ENCODE measurements at regions not wholly inside any gene's neighbourhood (a gene's known extent, or its start where the extent isn't known, plus 50 kb on each side); places are given as distances from the start of the nearest gene placed in this dataset.

DNA sequence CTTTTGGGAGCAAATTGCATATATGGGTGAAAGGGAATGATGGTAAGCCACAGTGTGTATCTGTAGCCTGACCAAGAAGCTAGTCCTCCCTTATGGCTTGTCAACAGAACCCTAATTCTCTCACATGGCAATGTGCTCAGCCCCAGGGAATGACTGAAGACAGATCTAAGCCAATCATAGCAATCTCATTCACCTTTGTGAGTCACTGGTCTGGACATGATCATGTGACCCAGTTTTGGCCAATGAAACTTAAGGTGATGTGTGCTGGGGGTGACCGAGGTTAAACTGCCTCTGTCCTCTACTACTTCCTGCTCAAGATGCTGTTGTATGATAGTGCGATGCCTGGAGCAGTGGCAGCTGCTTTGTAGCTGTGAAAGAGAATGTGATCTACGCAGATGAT is 491.2 kb upstream of the HS6ST1 start:
- H3K27me3 ChIP-seq (ENCODE audit: control insufficient read depth, insufficient read depth, low read length) = no peaks in the 10 kb centered on the region
- H3K4me1 ChIP-seq (ENCODE audit: control insufficient read depth, insufficient read depth, low read length) = 0 out of 2 replicates have a peak, but pooled peaks cover 3% of the 10 kb centered on the region
- no peak overlapping the region for H3K4me3 ChIP-seq (ENCODE audit: low read depth, low read length)
- no peak overlapping the region for H3K27ac ChIP-seq (ENCODE audit: low read depth, low read length)
- no peaks in the 10 kb centered on the region for H3K36me3 ChIP-seq (ENCODE audit: control insufficient read depth, insufficient read depth, low read length)
- no peaks in the 10 kb centered on the region for H3K9me3 ChIP-seq (ENCODE audit: control insufficient read depth, insufficient read depth, low read length)
- H3K9ac ChIP-seq (ENCODE audit: low read depth, low read length) = no peak overlapping the region

DNA sequence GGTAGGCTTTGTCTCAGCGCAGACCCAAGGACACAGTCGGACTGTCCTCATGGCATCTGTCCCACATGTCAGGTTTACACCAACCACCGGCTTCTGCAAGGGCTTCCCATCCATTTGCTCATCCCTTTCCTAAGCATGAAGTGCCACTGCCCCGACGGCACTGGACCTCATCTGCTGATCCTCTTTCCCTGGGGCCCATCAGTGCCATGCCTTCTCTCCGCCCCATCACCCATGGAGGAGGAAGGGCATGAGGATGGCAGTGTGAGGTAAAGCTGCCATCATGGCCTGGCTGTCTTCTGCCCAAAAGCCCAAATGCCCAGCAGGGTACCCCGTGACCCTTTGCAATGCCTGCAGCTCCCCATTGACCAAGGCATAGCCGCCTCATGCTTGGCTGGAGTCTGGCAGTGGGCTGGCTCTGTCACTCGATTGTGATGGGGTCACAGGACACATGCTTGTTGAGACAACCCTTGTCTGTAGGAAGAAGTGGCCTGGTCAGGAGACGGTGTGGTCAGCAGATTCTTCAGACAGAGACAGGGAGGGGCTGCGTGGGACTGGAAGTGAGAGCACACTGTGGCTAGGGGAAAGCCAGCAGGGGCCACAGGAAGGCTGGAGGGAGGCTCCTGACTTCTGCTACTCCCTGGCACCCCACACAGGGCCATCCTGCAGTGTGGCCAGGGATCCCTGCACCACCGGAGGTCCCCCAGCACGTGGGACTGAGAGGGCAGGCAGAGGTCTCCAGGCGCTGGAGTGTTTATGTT is 493.7 kb upstream of the HS6ST1 start:
- no peaks in the 10 kb centered on the region for H3K9me3 ChIP-seq (ENCODE audit: control insufficient read depth, insufficient read depth, low read length)
- no peak overlapping the region for H3K9ac ChIP-seq (ENCODE audit: low read depth, low read length)
- peaks cover 10% of the 10 kb centered on the region for H3K4me1 ChIP-seq (ENCODE audit: control insufficient read depth, insufficient read depth, low read length)
- no peaks in the 10 kb centered on the region for H3K27me3 ChIP-seq (ENCODE audit: control insufficient read depth, insufficient read depth, low read length)
- H3K36me3 ChIP-seq (ENCODE audit: control insufficient read depth, insufficient read depth, low read length) = no peaks in the 10 kb centered on the region
- no peak overlapping the region for H3K4me3 ChIP-seq (ENCODE audit: low read depth, low read length)
- no peak overlapping the region for H3K27ac ChIP-seq (ENCODE audit: low read depth, low read length)

DNA sequence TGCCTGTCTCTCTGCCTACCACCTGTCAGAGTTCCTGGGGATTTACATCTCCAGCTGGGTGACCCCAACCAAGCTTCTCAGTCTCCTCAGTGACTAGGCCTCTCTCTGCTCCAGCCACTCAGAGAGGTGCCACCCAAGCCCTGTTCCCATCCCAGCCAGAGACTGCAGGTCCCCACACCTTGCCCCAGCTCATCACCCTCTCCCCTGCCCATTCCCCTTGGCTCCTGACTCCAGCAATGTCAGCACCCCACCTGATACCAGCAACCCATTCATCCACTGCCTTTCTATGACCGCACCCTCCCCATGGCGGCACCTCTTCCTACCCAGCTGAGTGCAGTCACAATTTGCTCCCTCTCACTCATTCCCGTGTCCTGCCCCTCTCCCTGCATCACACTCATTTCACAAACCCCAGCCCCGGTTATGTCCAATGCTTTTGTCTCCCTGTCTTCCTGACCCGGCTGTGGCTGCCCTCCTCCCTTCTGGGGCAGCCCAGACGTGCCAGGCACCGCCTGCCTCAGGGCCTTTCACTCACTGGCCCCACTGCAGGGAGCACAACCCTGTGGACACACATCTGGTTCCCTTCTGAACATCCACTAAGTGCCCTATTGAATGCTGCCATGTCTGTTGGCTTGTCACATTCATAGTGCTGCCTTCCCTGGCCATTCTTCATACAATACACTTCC is 494.8 kb upstream of the HS6ST1 start:
- peaks cover 14% of the 10 kb centered on the region for H3K4me1 ChIP-seq (ENCODE audit: control insufficient read depth, insufficient read depth, low read length)
- H3K9ac ChIP-seq (ENCODE audit: low read depth, low read length) = no peak overlapping the region
- H3K27me3 ChIP-seq (ENCODE audit: control insufficient read depth, insufficient read depth, low read length) = no peaks in the 10 kb centered on the region
- no peak overlapping the region for H3K27ac ChIP-seq (ENCODE audit: low read depth, low read length)
- no peak overlapping the region for H3K4me3 ChIP-seq (ENCODE audit: low read depth, low read length)
- H3K9me3 ChIP-seq (ENCODE audit: control insufficient read depth, insufficient read depth, low read length) = no peaks in the 10 kb centered on the region
- H3K36me3 ChIP-seq (ENCODE audit: control insufficient read depth, insufficient read depth, low read length) = no peaks in the 10 kb centered on the region

DNA sequence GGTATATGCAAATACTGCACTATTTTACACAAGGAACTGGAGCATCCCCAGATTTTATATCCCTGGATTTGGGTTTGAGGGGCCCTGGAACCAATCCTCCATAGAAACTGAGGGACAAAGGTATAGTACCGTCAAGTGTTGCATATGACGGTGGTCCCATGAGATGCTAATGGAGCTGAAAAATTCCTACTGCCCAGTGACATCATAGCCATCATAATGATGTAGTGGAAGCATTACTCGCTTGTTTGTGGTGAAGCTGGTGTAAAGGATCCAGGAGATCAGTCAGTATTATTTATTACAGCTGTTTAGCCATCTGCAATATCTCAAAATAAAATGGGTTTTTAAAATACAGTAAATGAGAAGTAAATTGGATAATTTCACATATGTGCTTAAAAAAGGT is 496.6 kb upstream of the HS6ST1 start:
- Histone ChIP-seq H3K9ac (ENCODE audit: low read depth, low read length) (no peak overlapping the region), H3K36me3 (ENCODE audit: control insufficient read depth, insufficient read depth, low read length) (no peaks in the 10 kb centered on the region), H3K27ac (ENCODE audit: low read depth, low read length) (no peak overlapping the region), H3K27me3 (ENCODE audit: control insufficient read depth, insufficient read depth, low read length) (no peaks in the 10 kb centered on the region), H3K4me1 (ENCODE audit: control insufficient read depth, insufficient read depth, low read length) (peaks cover 14% of the 10 kb centered on the region), H3K9me3 (ENCODE audit: control insufficient read depth, insufficient read depth, low read length) (no peaks in the 10 kb centered on the region), H3K4me3 (ENCODE audit: low read depth, low read length) (no peak overlapping the region)

DNA sequence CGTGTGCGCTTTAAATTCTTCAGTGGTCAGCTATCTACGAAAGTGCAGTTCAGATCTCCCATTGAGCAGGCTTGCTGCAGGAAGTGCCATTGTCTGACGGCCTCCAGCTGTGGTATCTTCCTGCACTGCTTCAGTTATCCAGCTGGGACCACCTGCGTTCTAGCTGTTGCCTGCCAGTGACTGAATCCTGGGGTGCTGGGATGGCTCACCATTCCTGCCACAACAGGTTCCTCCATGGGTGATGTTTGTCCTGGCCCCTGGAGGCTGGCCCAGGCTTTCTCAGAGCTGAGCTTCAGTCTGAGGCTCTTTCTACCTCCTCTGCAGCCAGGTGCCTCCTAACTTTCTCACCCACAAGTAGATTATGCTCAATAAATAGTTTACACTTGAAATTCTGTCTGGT is 498.5 kb upstream of the HS6ST1 start:
- Histone ChIP-seq H3K36me3 (ENCODE audit: control insufficient read depth, insufficient read depth, low read length) (no peaks in the 10 kb centered on the region), H3K4me3 (ENCODE audit: low read depth, low read length) (no peak overlapping the region), H3K27ac (ENCODE audit: low read depth, low read length) (no peak overlapping the region), H3K9ac (ENCODE audit: low read depth, low read length) (no peak overlapping the region), H3K9me3 (ENCODE audit: control insufficient read depth, insufficient read depth, low read length) (no peaks in the 10 kb centered on the region), H3K4me1 (ENCODE audit: control insufficient read depth, insufficient read depth, low read length) (peaks cover 14% of the 10 kb centered on the region), H3K27me3 (ENCODE audit: control insufficient read depth, insufficient read depth, low read length) (no peaks in the 10 kb centered on the region)

DNA sequence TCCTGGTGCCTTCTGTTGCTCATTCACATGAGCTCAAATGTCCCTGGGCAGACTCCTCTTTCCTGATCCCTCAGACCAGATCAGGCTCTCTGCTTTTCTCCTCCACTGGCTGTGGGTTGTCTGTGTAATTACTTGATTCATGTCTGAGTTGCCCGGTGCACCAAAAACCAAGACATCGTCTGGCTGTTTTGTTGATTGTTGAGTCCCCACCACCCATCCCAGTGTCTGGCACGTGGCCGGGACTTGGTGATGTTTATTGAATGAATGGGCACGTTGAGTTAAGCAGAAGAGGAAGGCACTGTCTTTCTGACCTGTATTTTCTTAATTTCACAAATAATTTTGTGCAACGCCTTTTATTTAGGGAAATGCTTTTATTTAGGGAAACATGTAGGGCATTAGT is 499.1 kb upstream of the HS6ST1 start:
- Histone ChIP-seq H3K27ac (ENCODE audit: low read depth, low read length) (no peak overlapping the region), H3K36me3 (ENCODE audit: control insufficient read depth, insufficient read depth, low read length) (no peaks in the 10 kb centered on the region), H3K9me3 (ENCODE audit: control insufficient read depth, insufficient read depth, low read length) (no peaks in the 10 kb centered on the region), H3K4me3 (ENCODE audit: low read depth, low read length) (no peak overlapping the region), H3K9ac (ENCODE audit: low read depth, low read length) (no peak overlapping the region), H3K27me3 (ENCODE audit: control insufficient read depth, insufficient read depth, low read length) (no peaks in the 10 kb centered on the region), H3K4me1 (ENCODE audit: control insufficient read depth, insufficient read depth, low read length) (peaks cover 14% of the 10 kb centered on the region)

DNA sequence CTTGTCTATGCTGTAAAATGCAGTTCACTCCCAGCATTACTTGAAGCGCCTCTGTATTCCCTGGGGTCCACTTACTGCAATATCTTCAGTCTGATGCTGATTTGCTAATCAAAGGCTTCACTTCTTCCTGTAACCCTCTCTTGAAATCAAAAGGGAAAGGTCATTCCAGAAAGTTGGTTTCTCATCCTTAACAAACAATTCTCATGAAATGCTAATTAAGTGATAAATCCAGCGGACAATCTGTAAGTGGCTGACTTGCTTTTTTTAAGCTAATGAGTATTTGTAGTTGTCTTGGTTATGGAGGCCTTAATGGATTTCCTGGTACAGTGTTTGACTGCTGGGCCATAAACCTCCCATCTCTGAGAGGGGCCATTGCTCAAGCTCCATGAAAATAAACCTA is 499.6 kb upstream of the HS6ST1 start:
- H3K4me1 ChIP-seq (ENCODE audit: control insufficient read depth, insufficient read depth, low read length) = peaks cover 14% of the 10 kb centered on the region
- H3K4me3 ChIP-seq (ENCODE audit: low read depth, low read length) = no peak overlapping the region
- no peak overlapping the region for H3K27ac ChIP-seq (ENCODE audit: low read depth, low read length)
- no peak overlapping the region for H3K9ac ChIP-seq (ENCODE audit: low read depth, low read length)
- H3K27me3 ChIP-seq (ENCODE audit: control insufficient read depth, insufficient read depth, low read length) = no peaks in the 10 kb centered on the region
- H3K9me3 ChIP-seq (ENCODE audit: control insufficient read depth, insufficient read depth, low read length) = no peaks in the 10 kb centered on the region
- H3K36me3 ChIP-seq (ENCODE audit: control insufficient read depth, insufficient read depth, low read length) = no peaks in the 10 kb centered on the region

DNA sequence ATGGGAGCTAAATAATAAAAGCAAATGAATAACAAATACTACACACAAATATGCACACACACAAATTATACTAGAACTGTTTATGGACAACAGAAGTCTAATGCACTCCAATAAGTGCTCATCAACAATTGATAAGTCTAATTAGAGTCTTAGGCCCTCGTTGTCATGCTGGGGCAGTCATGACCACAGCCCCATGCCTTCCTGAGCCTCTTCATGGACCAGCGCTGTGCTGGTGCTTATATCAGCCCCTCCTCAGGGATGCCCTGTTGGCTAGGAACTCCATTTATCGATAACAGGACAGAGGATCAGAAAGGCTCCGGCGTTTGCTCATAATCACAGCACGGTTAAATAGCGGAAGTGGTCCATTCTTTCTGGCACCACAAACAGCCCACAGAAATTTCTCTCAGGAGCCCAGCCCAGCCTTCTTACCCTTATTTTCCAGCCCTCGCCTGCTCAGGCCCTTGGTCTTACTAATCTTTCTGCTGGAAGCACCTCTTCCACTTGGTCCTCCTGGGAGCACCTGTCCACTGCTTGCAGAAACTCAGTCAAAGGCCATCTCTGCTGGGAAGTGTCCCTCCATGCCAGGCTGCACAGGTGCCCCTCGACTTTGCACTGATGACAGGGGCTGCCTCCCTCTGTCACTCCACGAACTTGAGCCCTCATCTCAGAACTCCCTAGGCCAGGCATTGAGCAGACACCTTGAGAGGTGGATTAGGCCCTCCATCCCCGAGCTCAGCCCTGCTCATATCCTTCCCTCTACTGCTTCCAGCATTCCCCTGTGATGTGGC is 500.2 kb upstream of the HS6ST1 start:
- Histone ChIP-seq H3K4me1 (ENCODE audit: control insufficient read depth, insufficient read depth, low read length) (peaks cover 11% of the 10 kb centered on the region), H3K4me3 (ENCODE audit: low read depth, low read length) (no peak overlapping the region), H3K9ac (ENCODE audit: low read depth, low read length) (no peak overlapping the region), H3K27ac (ENCODE audit: low read depth, low read length) (no peak overlapping the region), H3K36me3 (ENCODE audit: control insufficient read depth, insufficient read depth, low read length) (no peaks in the 10 kb centered on the region), H3K27me3 (ENCODE audit: control insufficient read depth, insufficient read depth, low read length) (no peaks in the 10 kb centered on the region), H3K9me3 (ENCODE audit: control insufficient read depth, insufficient read depth, low read length) (no peaks in the 10 kb centered on the region)

DNA sequence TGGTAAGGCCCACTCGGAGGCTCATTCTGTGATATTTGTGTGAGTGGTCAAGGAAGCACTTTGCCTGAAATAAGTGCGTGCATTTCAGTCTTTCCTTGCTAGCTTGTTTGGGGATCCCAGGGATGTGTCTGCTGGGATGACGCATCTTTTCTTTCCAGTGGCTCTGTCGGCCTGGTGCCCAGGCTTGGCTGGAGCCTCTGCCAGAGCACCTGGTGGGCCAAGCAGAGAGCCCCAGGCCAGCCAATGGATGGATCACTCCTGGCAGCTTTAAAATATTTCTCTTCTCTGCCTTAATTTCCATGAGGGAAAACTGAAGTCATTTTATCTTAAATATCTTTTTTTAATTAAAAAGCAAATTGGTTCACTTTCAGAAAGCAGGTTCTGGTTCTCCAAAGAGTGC is 501.8 kb upstream of the HS6ST1 start:
- H3K9me3 ChIP-seq (ENCODE audit: control insufficient read depth, insufficient read depth, low read length) = no peaks in the 10 kb centered on the region
- peaks cover 11% of the 10 kb centered on the region for H3K4me1 ChIP-seq (ENCODE audit: control insufficient read depth, insufficient read depth, low read length)
- no peak overlapping the region for H3K4me3 ChIP-seq (ENCODE audit: low read depth, low read length)
- H3K9ac ChIP-seq (ENCODE audit: low read depth, low read length) = no peak overlapping the region
- no peaks in the 10 kb centered on the region for H3K27me3 ChIP-seq (ENCODE audit: control insufficient read depth, insufficient read depth, low read length)
- H3K36me3 ChIP-seq (ENCODE audit: control insufficient read depth, insufficient read depth, low read length) = no peaks in the 10 kb centered on the region
- H3K27ac ChIP-seq (ENCODE audit: low read depth, low read length) = no peak overlapping the region

DNA sequence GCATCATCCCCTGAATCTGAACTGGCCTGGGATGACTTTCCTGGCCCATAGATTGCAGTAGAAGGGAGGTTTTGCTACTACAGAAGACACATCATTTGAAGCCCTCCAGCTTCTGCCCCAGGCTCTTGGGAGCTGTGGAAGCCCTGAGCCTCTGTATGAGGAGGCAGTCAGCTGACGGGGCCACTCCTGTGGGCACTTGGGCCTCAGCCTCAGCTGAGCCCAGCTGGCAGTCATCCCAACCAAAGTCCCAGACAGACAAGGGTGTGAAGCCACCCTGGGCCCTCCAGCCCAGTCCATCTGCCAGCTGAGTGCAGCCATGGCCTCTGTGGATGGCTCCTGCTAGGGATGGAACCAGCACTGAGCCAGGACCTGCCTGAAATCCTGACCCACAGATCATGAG is 502.3 kb upstream of the HS6ST1 start:
- no peak overlapping the region for H3K9ac ChIP-seq (ENCODE audit: low read depth, low read length)
- H3K27me3 ChIP-seq (ENCODE audit: control insufficient read depth, insufficient read depth, low read length) = no peaks in the 10 kb centered on the region
- H3K9me3 ChIP-seq (ENCODE audit: control insufficient read depth, insufficient read depth, low read length) = no peaks in the 10 kb centered on the region
- no peak overlapping the region for H3K27ac ChIP-seq (ENCODE audit: low read depth, low read length)
- H3K36me3 ChIP-seq (ENCODE audit: control insufficient read depth, insufficient read depth, low read length) = no peaks in the 10 kb centered on the region
- H3K4me1 ChIP-seq (ENCODE audit: control insufficient read depth, insufficient read depth, low read length) = peaks cover 11% of the 10 kb centered on the region
- no peak overlapping the region for H3K4me3 ChIP-seq (ENCODE audit: low read depth, low read length)
